Upper lobe of left lung (tissue), 4 donors: ENCODE measurements at regions not wholly inside any gene's neighbourhood (a gene's known extent, or its start where the extent isn't known, plus 50 kb on each side); places are given as distances from the start of the nearest gene placed in this dataset.

Source experiments
- CTCF ChIP-seq, 6 experiments: fragments of 450-650 bp in 4 of 6; fragments of 200-600 bp in 2 of 6; sonication (generic) in 2 of 6; IDR thresholded peaks; one replicate each; pipeline ENCODE4 v1.5.1; 2016 to 2019; ENCODE audit warnings: antibody characterized with exemption in 6 of 6
- POLR2AphosphoS5 ChIP-seq, 2 donors: sonication (generic); formaldehyde crosslinking; IDR thresholded peaks; one replicate each; pipeline ENCODE4 v1.5.1; 2017; ENCODE audit warnings: antibody characterized with exemption in 2 of 2

- no peak for TF ChIP-seq CTCF (IDR thresholded peaks at IDR 0.05)
- TF ChIP-seq POLR2AphosphoS5 (IDR thresholded peaks at IDR 0.05) = no peak
Measured at GRCh38 chr6:121666814-121667213, 231.4 kb downstream of the GJA1 start.
